ENCODE measurements at regions not wholly inside any gene's neighbourhood (a gene's known extent, or its start where the extent isn't known, plus 50 kb on each side); places are given as distances from the start of the nearest gene placed in this dataset.

DNA sequence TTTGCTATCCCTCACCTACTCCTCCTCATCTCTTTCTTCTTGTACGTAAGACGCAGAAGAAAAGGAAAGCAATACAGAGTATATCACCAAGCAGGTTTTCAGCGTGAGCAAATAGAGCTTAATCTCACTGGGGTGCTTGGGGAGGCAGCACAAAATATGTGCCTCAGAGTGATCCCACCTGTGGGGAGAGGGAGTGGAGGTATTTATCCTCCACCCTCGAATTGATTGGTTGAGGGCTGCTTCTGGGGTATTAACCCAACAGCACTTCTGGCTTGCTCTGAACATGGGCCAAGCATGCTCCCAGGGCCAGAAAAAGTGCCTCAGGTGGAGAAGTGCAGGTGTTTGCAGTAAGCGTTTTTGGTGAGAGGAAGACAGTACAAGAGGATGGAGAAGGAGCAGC is 78.5 kb upstream of the EYA2 start:
- POLR2A ChIA-PET = no interaction called here
- DNase-seq (ENCODE audit: low spot score) = no peak
- CTCF ChIA-PET = no interaction called here
- Mint-ChIP-seq H3K9me3 (no peaks in the 10 kb centered on the region), H3K27me3 (ENCODE audit: low read depth) (peaks cover 7% of the 10 kb centered on the region), H3K27ac (no peak overlapping the region), H3K36me3 (no peaks in the 10 kb centered on the region), H3K4me3 (no peak overlapping the region), H3K4me1 (peaks cover 17% of the 10 kb centered on the region)
- TF ChIP-seq KAT7 (CRISPR knock-in tag; IDR thresholded peaks at IDR 0.05; ENCODE audit: borderline replicate concordance) = no peak
- TF ChIP-seq ZNF219 (CRISPR knock-in tag; IDR thresholded peaks at IDR 0.05; ENCODE audit: borderline replicate concordance) = no peak
- TF ChIP-seq, protein P1, sequence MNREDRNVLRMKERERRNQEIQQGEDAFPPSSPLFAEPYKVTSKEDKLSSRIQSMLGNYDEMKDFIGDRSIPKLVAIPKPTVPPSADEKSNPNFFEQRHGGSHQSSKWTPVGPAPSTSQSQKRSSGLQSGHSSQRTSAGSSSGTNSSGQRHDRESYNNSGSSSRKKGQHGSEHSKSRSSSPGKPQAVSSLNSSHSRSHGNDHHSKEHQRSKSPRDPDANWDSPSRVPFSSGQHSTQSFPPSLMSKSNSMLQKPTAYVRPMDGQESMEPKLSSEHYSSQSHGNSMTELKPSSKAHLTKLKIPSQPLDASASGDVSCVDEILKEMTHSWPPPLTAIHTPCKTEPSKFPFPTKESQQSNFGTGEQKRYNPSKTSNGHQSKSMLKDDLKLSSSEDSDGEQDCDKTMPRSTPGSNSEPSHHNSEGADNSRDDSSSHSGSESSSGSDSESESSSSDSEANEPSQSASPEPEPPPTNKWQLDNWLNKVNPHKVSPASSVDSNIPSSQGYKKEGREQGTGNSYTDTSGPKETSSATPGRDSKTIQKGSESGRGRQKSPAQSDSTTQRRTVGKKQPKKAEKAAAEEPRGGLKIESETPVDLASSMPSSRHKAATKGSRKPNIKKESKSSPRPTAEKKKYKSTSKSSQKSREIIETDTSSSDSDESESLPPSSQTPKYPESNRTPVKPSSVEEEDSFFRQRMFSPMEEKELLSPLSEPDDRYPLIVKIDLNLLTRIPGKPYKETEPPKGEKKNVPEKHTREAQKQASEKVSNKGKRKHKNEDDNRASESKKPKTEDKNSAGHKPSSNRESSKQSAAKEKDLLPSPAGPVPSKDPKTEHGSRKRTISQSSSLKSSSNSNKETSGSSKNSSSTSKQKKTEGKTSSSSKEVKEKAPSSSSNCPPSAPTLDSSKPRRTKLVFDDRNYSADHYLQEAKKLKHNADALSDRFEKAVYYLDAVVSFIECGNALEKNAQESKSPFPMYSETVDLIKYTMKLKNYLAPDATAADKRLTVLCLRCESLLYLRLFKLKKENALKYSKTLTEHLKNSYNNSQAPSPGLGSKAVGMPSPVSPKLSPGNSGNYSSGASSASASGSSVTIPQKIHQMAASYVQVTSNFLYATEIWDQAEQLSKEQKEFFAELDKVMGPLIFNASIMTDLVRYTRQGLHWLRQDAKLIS (CRISPR knock-in tag; IDR thresholded peaks at IDR 0.05; ENCODE audit: borderline replicate concordance) = no peak
- TF ChIP-seq, protein P2, sequence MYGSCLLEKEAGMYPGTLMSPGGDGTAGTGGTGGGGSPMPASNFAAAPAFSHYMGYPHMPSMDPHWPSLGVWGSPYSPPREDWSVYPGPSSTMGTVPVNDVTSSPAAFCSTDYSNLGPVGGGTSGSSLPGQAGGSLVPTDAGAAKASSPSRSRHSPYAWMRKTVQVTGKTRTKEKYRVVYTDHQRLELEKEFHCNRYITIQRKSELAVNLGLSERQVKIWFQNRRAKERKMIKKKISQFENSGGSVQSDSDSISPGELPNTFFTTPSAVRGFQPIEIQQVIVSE (CRISPR knock-in tag; IDR thresholded peaks at IDR 0.05; ENCODE audit: borderline replicate concordance) = no peak
- TF ChIP-seq, protein P3, sequence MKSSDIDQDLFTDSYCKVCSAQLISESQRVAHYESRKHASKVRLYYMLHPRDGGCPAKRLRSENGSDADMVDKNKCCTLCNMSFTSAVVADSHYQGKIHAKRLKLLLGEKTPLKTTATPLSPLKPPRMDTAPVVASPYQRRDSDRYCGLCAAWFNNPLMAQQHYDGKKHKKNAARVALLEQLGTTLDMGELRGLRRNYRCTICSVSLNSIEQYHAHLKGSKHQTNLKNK (CRISPR knock-in tag; IDR thresholded peaks at IDR 0.05) = no peak
- TF ChIP-seq IRF2 (CRISPR knock-in tag; IDR thresholded peaks at IDR 0.05; ENCODE audit: borderline replicate concordance, low read depth) = no peak
- TF ChIP-seq EMX1 (CRISPR knock-in tag; IDR thresholded peaks at IDR 0.05) = no peak
- no peak for TF ChIP-seq TP53 (CRISPR knock-in tag; IDR thresholded peaks at IDR 0.05)
- TF ChIP-seq ZNF317 (CRISPR knock-in tag; IDR thresholded peaks at IDR 0.05; ENCODE audit: borderline replicate concordance, low read depth) = no peak
- TF ChIP-seq, protein P4, sequence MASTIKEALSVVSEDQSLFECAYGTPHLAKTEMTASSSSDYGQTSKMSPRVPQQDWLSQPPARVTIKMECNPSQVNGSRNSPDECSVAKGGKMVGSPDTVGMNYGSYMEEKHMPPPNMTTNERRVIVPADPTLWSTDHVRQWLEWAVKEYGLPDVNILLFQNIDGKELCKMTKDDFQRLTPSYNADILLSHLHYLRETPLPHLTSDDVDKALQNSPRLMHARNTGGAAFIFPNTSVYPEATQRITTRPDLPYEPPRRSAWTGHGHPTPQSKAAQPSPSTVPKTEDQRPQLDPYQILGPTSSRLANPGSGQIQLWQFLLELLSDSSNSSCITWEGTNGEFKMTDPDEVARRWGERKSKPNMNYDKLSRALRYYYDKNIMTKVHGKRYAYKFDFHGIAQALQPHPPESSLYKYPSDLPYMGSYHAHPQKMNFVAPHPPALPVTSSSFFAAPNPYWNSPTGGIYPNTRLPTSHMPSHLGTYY (CRISPR knock-in tag; IDR thresholded peaks at IDR 0.05) = no peak
- TF ChIP-seq, protein P5, sequence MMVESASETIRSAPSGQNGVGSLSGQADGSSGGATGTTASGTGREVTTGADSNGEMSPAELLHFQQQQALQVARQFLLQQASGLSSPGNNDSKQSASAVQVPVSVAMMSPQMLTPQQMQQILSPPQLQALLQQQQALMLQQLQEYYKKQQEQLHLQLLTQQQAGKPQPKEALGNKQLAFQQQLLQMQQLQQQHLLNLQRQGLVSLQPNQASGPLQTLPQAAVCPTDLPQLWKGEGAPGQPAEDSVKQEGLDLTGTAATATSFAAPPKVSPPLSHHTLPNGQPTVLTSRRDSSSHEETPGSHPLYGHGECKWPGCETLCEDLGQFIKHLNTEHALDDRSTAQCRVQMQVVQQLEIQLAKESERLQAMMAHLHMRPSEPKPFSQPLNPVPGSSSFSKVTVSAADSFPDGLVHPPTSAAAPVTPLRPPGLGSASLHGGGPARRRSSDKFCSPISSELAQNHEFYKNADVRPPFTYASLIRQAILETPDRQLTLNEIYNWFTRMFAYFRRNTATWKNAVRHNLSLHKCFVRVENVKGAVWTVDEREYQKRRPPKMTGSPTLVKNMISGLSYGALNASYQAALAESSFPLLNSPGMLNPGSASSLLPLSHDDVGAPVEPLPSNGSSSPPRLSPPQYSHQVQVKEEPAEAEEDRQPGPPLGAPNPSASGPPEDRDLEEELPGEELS (CRISPR knock-in tag; IDR thresholded peaks at IDR 0.05) = no peak
- TF ChIP-seq, protein P6, sequence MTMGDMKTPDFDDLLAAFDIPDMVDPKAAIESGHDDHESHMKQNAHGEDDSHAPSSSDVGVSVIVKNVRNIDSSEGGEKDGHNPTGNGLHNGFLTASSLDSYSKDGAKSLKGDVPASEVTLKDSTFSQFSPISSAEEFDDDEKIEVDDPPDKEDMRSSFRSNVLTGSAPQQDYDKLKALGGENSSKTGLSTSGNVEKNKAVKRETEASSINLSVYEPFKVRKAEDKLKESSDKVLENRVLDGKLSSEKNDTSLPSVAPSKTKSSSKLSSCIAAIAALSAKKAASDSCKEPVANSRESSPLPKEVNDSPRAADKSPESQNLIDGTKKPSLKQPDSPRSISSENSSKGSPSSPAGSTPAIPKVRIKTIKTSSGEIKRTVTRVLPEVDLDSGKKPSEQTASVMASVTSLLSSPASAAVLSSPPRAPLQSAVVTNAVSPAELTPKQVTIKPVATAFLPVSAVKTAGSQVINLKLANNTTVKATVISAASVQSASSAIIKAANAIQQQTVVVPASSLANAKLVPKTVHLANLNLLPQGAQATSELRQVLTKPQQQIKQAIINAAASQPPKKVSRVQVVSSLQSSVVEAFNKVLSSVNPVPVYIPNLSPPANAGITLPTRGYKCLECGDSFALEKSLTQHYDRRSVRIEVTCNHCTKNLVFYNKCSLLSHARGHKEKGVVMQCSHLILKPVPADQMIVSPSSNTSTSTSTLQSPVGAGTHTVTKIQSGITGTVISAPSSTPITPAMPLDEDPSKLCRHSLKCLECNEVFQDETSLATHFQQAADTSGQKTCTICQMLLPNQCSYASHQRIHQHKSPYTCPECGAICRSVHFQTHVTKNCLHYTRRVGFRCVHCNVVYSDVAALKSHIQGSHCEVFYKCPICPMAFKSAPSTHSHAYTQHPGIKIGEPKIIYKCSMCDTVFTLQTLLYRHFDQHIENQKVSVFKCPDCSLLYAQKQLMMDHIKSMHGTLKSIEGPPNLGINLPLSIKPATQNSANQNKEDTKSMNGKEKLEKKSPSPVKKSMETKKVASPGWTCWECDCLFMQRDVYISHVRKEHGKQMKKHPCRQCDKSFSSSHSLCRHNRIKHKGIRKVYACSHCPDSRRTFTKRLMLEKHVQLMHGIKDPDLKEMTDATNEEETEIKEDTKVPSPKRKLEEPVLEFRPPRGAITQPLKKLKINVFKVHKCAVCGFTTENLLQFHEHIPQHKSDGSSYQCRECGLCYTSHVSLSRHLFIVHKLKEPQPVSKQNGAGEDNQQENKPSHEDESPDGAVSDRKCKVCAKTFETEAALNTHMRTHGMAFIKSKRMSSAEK (CRISPR knock-in tag; IDR thresholded peaks at IDR 0.05; ENCODE audit: borderline replicate concordance) = no peak
- TF ChIP-seq GTF2I (CRISPR knock-in tag; conservative IDR thresholded peaks at IDR 0.05) = no peak
- TF ChIP-seq, protein P7, sequence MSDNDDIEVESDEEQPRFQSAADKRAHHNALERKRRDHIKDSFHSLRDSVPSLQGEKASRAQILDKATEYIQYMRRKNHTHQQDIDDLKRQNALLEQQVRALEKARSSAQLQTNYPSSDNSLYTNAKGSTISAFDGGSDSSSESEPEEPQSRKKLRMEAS (CRISPR knock-in tag; IDR thresholded peaks at IDR 0.05) = no peak
- TF ChIP-seq, protein P8, sequence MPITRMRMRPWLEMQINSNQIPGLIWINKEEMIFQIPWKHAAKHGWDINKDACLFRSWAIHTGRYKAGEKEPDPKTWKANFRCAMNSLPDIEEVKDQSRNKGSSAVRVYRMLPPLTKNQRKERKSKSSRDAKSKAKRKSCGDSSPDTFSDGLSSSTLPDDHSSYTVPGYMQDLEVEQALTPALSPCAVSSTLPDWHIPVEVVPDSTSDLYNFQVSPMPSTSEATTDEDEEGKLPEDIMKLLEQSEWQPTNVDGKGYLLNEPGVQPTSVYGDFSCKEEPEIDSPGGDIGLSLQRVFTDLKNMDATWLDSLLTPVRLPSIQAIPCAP (CRISPR knock-in tag; IDR thresholded peaks at IDR 0.05) = no peak
- no peak for ATAC-seq
